NCI-H446 (cell line): ENCODE measurements at regions not wholly inside any gene's neighbourhood (a gene's known extent, or its start where the extent isn't known, plus 50 kb on each side); places are given as distances from the start of the nearest gene placed in this dataset.
"Not testable (repeated sequence)": the region's sequence is repeated elsewhere in the genome, so short reads cannot be mapped to it uniquely, and the experiment has no call there.

ENCODE experiments used
- DNase-seq, 2 experiments: peaks; one replicate each; lab custom pipeline; 2025; lab: John Stamatoyannopoulos, UW

GRCh38 chr1:228546541-228547463, 59.6 kb downstream of the RNF187 start:
- no peak for DNase-seq

- no peak for DNase-seq
Observed at GRCh38 chr1:228547464-228547792, 60.2 kb downstream of the RNF187 start.

GRCh38 chr1:228548788-228549187, 61.6 kb downstream of the RNF187 start:
- DNase-seq = no peak

- DNase-seq = no peak
Observed at GRCh38 chr1:228552596-228553176, 65.5 kb downstream of the RNF187 start.

GRCh38 chr1:228554107-228554506, 66.9 kb downstream of the RNF187 start:
- no peak for DNase-seq

- DNase-seq = peak in 1 of 2 experiments; percentile 4
Observed at GRCh38 chr1:228555074-228555994, 68.2 kb downstream of the RNF187 start.

GRCh38 chr1:228556634-228557430, 69.7 kb downstream of the RNF187 start:
- not testable (repeated sequence) for DNase-seq
